GM20000 (cell line): ENCODE measurements at regions not wholly inside any gene's neighbourhood (a gene's known extent, or its start where the extent isn't known, plus 50 kb on each side); places are given as distances from the start of the nearest gene placed in this dataset.

Experiments
- DNase-seq: peaks from one replicate; pipeline ENCODE4 v3.0.0; 2012; ENCODE audit warnings: low spot score
- CTCF ChIP-seq: IDR thresholded peaks from 2 replicates; pipeline ENCODE4 v1.5.1; 2012; ENCODE audit warnings: mild to moderate bottlenecking, control low read depth; ENCODE audit errors: extremely low read depth, missing control alignments

GRCh38 chr2:64704161-64704560, 50.4 kb upstream of the SERTAD2 start:
- DNase-seq: no peak
- no peak for TF ChIP-seq CTCF

GRCh38 chr2:64704996-64705395, 51.3 kb upstream of the SERTAD2 start:
- no peak for TF ChIP-seq CTCF

GRCh38 chr2:64707276-64707675, 53.6 kb upstream of the SERTAD2 start:
- TF ChIP-seq CTCF: no peak
- no peak for DNase-seq

More at GRCh38 chr2:64704996-64705395, 51.3 kb upstream of the SERTAD2 start:
- no peak for DNase-seq

- no peak for DNase-seq
- no peak for TF ChIP-seq CTCF
Measured at GRCh38 chr2:64708829-64709228, 55.1 kb upstream of the SERTAD2 start.

GRCh38 chr2:64711252-64711800, 57.6 kb upstream of the SERTAD2 start:
- no peak for DNase-seq
- TF ChIP-seq CTCF: no peak

- no peak for DNase-seq
- TF ChIP-seq CTCF: no peak
Measured at GRCh38 chr2:64713686-64714085, 60.0 kb upstream of the SERTAD2 start.

GRCh38 chr2:64716569-64716968, 62.9 kb upstream of the SERTAD2 start:
- no peak for DNase-seq

More at GRCh38 chr2:64716569-64716968, 62.9 kb upstream of the SERTAD2 start:
- TF ChIP-seq CTCF: no peak
